ENCODE measurements at regions not wholly inside any gene's neighbourhood (a gene's known extent, or its start where the extent isn't known, plus 50 kb on each side); places are given as distances from the start of the nearest gene placed in this dataset.

DNA sequence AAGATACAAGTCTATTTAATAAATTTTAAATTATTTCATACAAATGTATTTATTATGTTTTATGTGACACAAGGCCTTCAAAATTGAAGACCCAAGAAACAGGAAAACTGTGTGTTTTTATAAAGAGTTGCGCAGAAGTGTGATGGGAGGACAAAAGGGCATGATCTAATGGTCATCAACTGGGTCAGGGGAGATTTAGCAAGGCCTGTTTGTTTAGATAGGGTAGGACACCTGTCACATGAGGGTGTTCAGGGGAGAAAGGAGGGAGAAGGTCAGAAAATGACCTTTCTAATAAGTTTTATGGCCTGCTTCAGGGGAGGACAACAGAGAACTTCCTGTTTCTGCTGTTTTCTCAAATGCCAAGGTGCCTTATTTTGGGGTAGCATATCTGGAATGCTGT is 528.8 kb downstream of the STK39 start:
- TF ChIP-seq POLR2A (IDR thresholded peaks at IDR 0.05): no peak
- TF ChIP-seq, protein P1, sequence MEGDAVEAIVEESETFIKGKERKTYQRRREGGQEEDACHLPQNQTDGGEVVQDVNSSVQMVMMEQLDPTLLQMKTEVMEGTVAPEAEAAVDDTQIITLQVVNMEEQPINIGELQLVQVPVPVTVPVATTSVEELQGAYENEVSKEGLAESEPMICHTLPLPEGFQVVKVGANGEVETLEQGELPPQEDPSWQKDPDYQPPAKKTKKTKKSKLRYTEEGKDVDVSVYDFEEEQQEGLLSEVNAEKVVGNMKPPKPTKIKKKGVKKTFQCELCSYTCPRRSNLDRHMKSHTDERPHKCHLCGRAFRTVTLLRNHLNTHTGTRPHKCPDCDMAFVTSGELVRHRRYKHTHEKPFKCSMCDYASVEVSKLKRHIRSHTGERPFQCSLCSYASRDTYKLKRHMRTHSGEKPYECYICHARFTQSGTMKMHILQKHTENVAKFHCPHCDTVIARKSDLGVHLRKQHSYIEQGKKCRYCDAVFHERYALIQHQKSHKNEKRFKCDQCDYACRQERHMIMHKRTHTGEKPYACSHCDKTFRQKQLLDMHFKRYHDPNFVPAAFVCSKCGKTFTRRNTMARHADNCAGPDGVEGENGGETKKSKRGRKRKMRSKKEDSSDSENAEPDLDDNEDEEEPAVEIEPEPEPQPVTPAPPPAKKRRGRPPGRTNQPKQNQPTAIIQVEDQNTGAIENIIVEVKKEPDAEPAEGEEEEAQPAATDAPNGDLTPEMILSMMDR (IDR thresholded peaks at IDR 0.05 in 8 of 11, conservative IDR thresholded peaks at IDR 0.05 in 3 of 11): no peak
